ENCODE measurements at regions not wholly inside any gene's neighbourhood (a gene's known extent, or its start where the extent isn't known, plus 50 kb on each side); places are given as distances from the start of the nearest gene placed in this dataset.

DNA sequence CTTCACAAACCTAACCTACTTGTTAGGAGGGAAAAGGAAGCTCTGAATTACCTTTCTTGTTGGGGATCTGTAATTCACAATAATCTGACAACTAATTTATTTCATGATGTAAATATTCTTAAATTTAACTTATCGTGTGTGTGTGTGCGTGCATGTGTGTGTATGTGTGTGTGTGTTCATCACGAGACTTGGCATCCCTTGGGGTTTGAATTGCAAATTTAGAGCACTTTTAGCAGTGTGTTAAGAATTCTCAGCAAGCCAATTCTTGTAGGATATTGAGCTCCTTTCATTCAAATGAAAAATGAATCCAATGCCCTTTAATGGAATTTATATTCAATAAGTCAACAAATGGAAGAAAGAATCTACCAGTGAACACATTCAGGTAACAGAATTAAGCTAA, 85.9 kb upstream of the C3orf80 start:
- Histone ChIP-seq H3K27ac (ENCODE audit: control insufficient read depth, insufficient read depth, low read length) (no peak overlapping the region), H3K79me2 (ENCODE audit: control insufficient read depth, insufficient read depth, low read length) (no peaks in the 10 kb centered on the region), H3K4me1 (ENCODE audit: control insufficient read depth, extremely low read depth, insufficient read depth, low read length) (peaks cover 2% of the 10 kb centered on the region), H3K9me1 (ENCODE audit: control insufficient read depth, extremely low read depth, insufficient read depth, low read length) (no peaks in the 10 kb centered on the region), H3K4me3 (ENCODE audit: control insufficient read depth in 2 of 3, extremely low read depth in 1 of 3, insufficient read depth in 2 of 3, low read depth in 1 of 3, low read length in 3 of 3) (no peak overlapping the region), H3K27me3 (ENCODE audit: control insufficient read depth, extremely low read depth, insufficient read depth, low read length) (no peaks in the 10 kb centered on the region), H3K9ac (ENCODE audit: control insufficient read depth, extremely low read depth, insufficient read depth, low read length) (no peak overlapping the region), H2AFZ (ENCODE audit: control insufficient read depth, low read length) (no peak overlapping the region), H4K20me1 (ENCODE audit: control insufficient read depth, extremely low read depth, insufficient read depth, low read length) (no peaks in the 10 kb centered on the region), H3K4me2 (ENCODE audit: control insufficient read depth, extremely low read depth, insufficient read depth, low read depth, low read length) (no peak overlapping the region), H3K9me3 (ENCODE audit: control insufficient read depth, low read depth, low read length) (no peaks in the 10 kb centered on the region), H3K36me3 (ENCODE audit: control insufficient read depth in 2 of 2, extremely low read depth in 1 of 2, insufficient read depth in 2 of 2, low read length in 2 of 2) (no peaks in the 10 kb centered on the region)
- dilution Hi-C loops (cut with MboI; ENCODE audit: extremely low pct_ligation_motif_present, low sequenced_read_pairs): no loop called here
- no peak for TF ChIP-seq EZH2 (IDR thresholded peaks at IDR 0.05; ENCODE audit: low read length)
- TF ChIP-seq, protein P1, sequence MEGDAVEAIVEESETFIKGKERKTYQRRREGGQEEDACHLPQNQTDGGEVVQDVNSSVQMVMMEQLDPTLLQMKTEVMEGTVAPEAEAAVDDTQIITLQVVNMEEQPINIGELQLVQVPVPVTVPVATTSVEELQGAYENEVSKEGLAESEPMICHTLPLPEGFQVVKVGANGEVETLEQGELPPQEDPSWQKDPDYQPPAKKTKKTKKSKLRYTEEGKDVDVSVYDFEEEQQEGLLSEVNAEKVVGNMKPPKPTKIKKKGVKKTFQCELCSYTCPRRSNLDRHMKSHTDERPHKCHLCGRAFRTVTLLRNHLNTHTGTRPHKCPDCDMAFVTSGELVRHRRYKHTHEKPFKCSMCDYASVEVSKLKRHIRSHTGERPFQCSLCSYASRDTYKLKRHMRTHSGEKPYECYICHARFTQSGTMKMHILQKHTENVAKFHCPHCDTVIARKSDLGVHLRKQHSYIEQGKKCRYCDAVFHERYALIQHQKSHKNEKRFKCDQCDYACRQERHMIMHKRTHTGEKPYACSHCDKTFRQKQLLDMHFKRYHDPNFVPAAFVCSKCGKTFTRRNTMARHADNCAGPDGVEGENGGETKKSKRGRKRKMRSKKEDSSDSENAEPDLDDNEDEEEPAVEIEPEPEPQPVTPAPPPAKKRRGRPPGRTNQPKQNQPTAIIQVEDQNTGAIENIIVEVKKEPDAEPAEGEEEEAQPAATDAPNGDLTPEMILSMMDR (optimal IDR thresholded peaks at IDR 0.05 in 1 of 3, IDR thresholded peaks at IDR 0.05 in 1 of 3, conservative IDR thresholded peaks at IDR 0.05 in 1 of 3; ENCODE audit: extremely low read depth in 1 of 3, insufficient read depth in 2 of 3, low read length in 3 of 3): no peak
- FAIRE-seq (no peak), DNase-seq (ENCODE audit: low read depth, low spot score) (no peak)

DNA sequence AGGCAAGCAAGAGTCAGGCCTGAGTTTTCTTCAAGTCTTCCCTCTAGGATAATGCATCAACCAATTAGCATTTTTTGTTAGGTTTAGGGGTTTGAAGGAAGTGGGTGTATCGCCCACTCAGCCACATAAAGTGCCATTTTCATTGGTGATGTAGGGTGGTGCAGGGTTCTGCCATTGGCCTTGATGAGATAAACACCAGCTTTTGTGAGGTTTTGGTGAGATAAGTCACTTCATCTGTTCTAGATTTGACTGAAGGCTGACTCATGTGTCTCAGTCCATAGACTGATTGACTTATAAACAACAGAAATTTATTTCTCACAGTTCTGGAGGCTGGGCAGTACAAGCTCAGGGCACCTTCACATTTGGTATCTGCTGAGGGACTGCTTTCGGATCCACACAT, 84.5 kb upstream of the C3orf80 start:
- Histone ChIP-seq H3K4me3 (ENCODE audit: control insufficient read depth in 2 of 3, extremely low read depth in 1 of 3, insufficient read depth in 2 of 3, low read depth in 1 of 3, low read length in 3 of 3) (no peak overlapping the region), H3K79me2 (ENCODE audit: control insufficient read depth, insufficient read depth, low read length) (no peaks in the 10 kb centered on the region), H4K20me1 (ENCODE audit: control insufficient read depth, extremely low read depth, insufficient read depth, low read length) (no peaks in the 10 kb centered on the region), H3K36me3 (ENCODE audit: control insufficient read depth in 2 of 2, extremely low read depth in 1 of 2, insufficient read depth in 2 of 2, low read length in 2 of 2) (no peaks in the 10 kb centered on the region), H2AFZ (ENCODE audit: control insufficient read depth, low read length) (no peak overlapping the region), H3K4me1 (ENCODE audit: control insufficient read depth, extremely low read depth, insufficient read depth, low read length) (no peaks in the 10 kb centered on the region), H3K27me3 (ENCODE audit: control insufficient read depth, extremely low read depth, insufficient read depth, low read length) (no peaks in the 10 kb centered on the region), H3K27ac (ENCODE audit: control insufficient read depth, insufficient read depth, low read length) (no peak overlapping the region), H3K9me1 (ENCODE audit: control insufficient read depth, extremely low read depth, insufficient read depth, low read length) (no peaks in the 10 kb centered on the region), H3K9ac (ENCODE audit: control insufficient read depth, extremely low read depth, insufficient read depth, low read length) (no peak overlapping the region), H3K4me2 (ENCODE audit: control insufficient read depth, extremely low read depth, insufficient read depth, low read depth, low read length) (no peak overlapping the region), H3K9me3 (ENCODE audit: control insufficient read depth, low read depth, low read length) (no peaks in the 10 kb centered on the region)
- no peak for DNase-seq (ENCODE audit: low read depth, low spot score)
- no peak for FAIRE-seq
- TF ChIP-seq, protein P1 (optimal IDR thresholded peaks at IDR 0.05 in 1 of 3, IDR thresholded peaks at IDR 0.05 in 1 of 3, conservative IDR thresholded peaks at IDR 0.05 in 1 of 3; ENCODE audit: extremely low read depth in 1 of 3, insufficient read depth in 2 of 3, low read length in 3 of 3): no peak
- TF ChIP-seq EZH2 (IDR thresholded peaks at IDR 0.05; ENCODE audit: low read length): no peak
- dilution Hi-C loops (cut with MboI; ENCODE audit: extremely low pct_ligation_motif_present, low sequenced_read_pairs): no loop called here
